CD14-positive monocyte (primary cell): ENCODE measurements at regions not wholly inside any gene's neighbourhood (a gene's known extent, or its start where the extent isn't known, plus 50 kb on each side); places are given as distances from the start of the nearest gene placed in this dataset.

Experiments used
- DNase-seq, 3 donors: peaks; one replicate each; pipeline ENCODE4 v3.0.0-alpha.2; 2011 to 2022
- H2AFZ ChIP-seq: 2 replicates; pipeline ENCODE4 v1.6.0; 2012; ENCODE audit warnings: mild to moderate bottlenecking, low read depth, low read length, inconsistent platforms; ENCODE audit not compliant: insufficient read depth, poor library complexity, severe bottlenecking
- H3K27ac ChIP-seq, 2 donors: 1 replicate in 1 of 2; 2 replicates in 1 of 2; pipeline ENCODE4 v1.5.1; 2012 to 2013; ENCODE audit warnings: low read length in 2 of 2, control low read depth in 1 of 2, inconsistent platforms in 1 of 2, low read depth in 1 of 2, mild to moderate bottlenecking in 1 of 2
- H3K27me3 ChIP-seq, 2 donors: one replicate each; pipeline versions ENCODE4 v1.6.0 to v1.6.1; 2011 to 2013; ENCODE audit warnings: low read length in 2 of 2; ENCODE audit not compliant: control insufficient read depth in 2 of 2, insufficient read depth in 2 of 2
- H3K36me3 ChIP-seq, 2 donors: replicated peaks in 1 of 2; 1 replicate in 1 of 2; 2 replicates in 1 of 2; pipeline versions ENCODE4 v1.5.1 to v1.6.1; 2012 to 2013; ENCODE audit warnings: low read length in 2 of 2, control low read depth in 1 of 2, inconsistent platforms in 1 of 2, mild to moderate bottlenecking in 1 of 2; ENCODE audit not compliant: insufficient read depth in 2 of 2, control insufficient read depth in 1 of 2
- H3K4me1 ChIP-seq, 2 donors: 1 replicate in 1 of 2; 2 replicates in 1 of 2; pipeline versions ENCODE4 v1.5.1 to v1.6.1; 2012 to 2013; ENCODE audit warnings: low read length in 2 of 2, control low read depth in 1 of 2, inconsistent platforms in 1 of 2, mild to moderate bottlenecking in 1 of 2, moderate library complexity in 1 of 2; ENCODE audit not compliant: insufficient read depth in 2 of 2, control insufficient read depth in 1 of 2
- H3K4me2 ChIP-seq: replicated peaks from 2 replicates; pipeline ENCODE3; 2012; ENCODE audit warnings: low read length, moderate library complexity, mild to moderate bottlenecking; ENCODE audit not compliant: poor library complexity, severe bottlenecking; ENCODE audit errors: extremely low read depth
- H3K4me3 ChIP-seq, 3 experiments: fragments of 200-600 bp in 1 of 3; sonication (generic) in 1 of 3; replicated peaks in 1 of 3; 1 replicate in 2 of 3; 2 replicates in 1 of 3; pipeline ENCODE4 v1.5.1; 2011 to 2013; ENCODE audit warnings: low read length in 3 of 3, mild to moderate bottlenecking in 3 of 3, control low read depth in 2 of 3, low read depth in 2 of 3, inconsistent platforms in 1 of 3, moderate library complexity in 1 of 3
- H3K79me2 ChIP-seq: 2 replicates; pipeline ENCODE4 v1.6.0; 2012; ENCODE audit warnings: mild to moderate bottlenecking, control low read depth, inconsistent platforms, low read length, moderate library complexity; ENCODE audit not compliant: insufficient read depth
- H3K9ac ChIP-seq: 2 replicates; pipeline ENCODE4 v1.6.0; 2017; ENCODE audit warnings: low read length, mild to moderate bottlenecking; ENCODE audit not compliant: insufficient read depth, poor library complexity, severe bottlenecking
- H3K9me3 ChIP-seq, 2 donors: replicated peaks in 1 of 2; 1 replicate in 1 of 2; 2 replicates in 1 of 2; pipeline versions ENCODE4 v1.5.1 to v1.6.1; 2012 to 2013; ENCODE audit warnings: low read length in 2 of 2, control low read depth in 1 of 2; ENCODE audit not compliant: control insufficient read depth in 1 of 2, insufficient read depth in 1 of 2
- H4K20me1 ChIP-seq: 2 replicates; pipeline ENCODE4 v1.6.0; 2012; ENCODE audit warnings: mild to moderate bottlenecking, low read length, control low read depth, moderate library complexity; ENCODE audit not compliant: insufficient read depth
- H3K27ac Mint-ChIP-seq, 7 donors: one replicate each; pipeline ENCODE4 v1.8.0; 2020; ENCODE audit warnings: mild to moderate bottlenecking in 7 of 7, mixed read lengths in 7 of 7, moderate library complexity in 6 of 7, inconsistent platforms in 2 of 7
- H3K27me3 Mint-ChIP-seq, 3 donors: one replicate each; pipeline ENCODE4 v1.8.0; 2021 to 2022; ENCODE audit warnings: low read depth in 3 of 3, mild to moderate bottlenecking in 3 of 3, mixed read lengths in 3 of 3, moderate library complexity in 3 of 3, inconsistent platforms in 1 of 3
- H3K36me3 Mint-ChIP-seq, 2 donors: one replicate each; pipeline ENCODE4 v1.8.0; 2020; ENCODE audit warnings: mixed read lengths in 2 of 2, inconsistent platforms in 1 of 2, mild to moderate bottlenecking in 1 of 2
- H3K4me1 Mint-ChIP-seq: one replicate; pipeline ENCODE4 v1.8.0; 2020; ENCODE audit warnings: mild to moderate bottlenecking, mixed read lengths
- H3K4me3 Mint-ChIP-seq, 2 donors: one replicate each; pipeline ENCODE4 v1.8.0; 2020; ENCODE audit warnings: mild to moderate bottlenecking in 2 of 2, mixed read lengths in 2 of 2, moderate library complexity in 1 of 2
- H3K9me3 Mint-ChIP-seq, 7 donors: one replicate each; pipeline ENCODE4 v1.8.0; 2020 to 2022; ENCODE audit warnings: mixed read lengths in 7 of 7, mild to moderate bottlenecking in 6 of 7, moderate library complexity in 6 of 7, inconsistent platforms in 2 of 7
- CTCF ChIP-seq: fragments of 200-600 bp; IDR thresholded peaks from one replicate; pipeline ENCODE4 v1.8.0; 2022; ENCODE audit warnings: antibody characterized with exemption, mild to moderate bottlenecking
- WGBS: methylation state at CpG from one replicate; pipeline ENCODE4 v1.1.5; 2013; ENCODE audit warnings: missing lambda C conversion rate; ENCODE audit not compliant: insufficient coverage; 5-methylcytosine and 5-hydroxymethylcytosine counted together
- intact Hi-C, 2 donors: fragments of 100-400 bp; cut with micrococcal nuclease; formaldehyde crosslinking; loops; one replicate each; pipeline versions ENCODE4 v1.15.0 to v1.15.1; 2023

DNA sequence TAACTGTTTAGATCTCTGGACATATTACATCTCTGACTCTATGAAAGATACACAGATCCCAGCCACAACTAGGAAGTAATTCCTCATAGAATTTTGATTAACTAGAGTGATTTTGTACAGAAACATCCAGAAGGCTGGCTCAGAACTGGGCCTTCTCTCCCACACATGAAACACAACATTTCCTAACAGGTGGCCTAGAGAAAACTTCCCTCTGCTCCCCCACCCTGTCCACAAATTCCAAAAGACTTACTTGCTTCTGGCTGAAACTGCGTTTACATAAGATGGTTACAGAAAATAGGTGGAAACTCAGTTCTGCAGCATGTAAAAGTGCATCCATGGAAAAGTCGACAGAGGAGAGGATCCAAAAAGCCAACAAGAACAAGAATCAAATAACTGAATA is 132.9 kb downstream of the FZD1 start:
- Histone ChIP-seq H2AFZ (no peak overlapping the region), H3K27me3 (no peaks in the 10 kb centered on the region), H3K4me2 (no peak overlapping the region), H3K27ac (no peak overlapping the region), H3K36me3 (no peaks in the 10 kb centered on the region), H4K20me1 (no peaks in the 10 kb centered on the region), H3K9me3 (no peaks in the 10 kb centered on the region), H3K79me2 (no peaks in the 10 kb centered on the region), H3K4me1 (no peaks in the 10 kb centered on the region), H3K4me3 (no peak overlapping the region), H3K9ac (no peak overlapping the region)
- Mint-ChIP-seq H3K9me3 (peaks cover 2 to 14% (median 7%) of the 10 kb centered on the region in 7 donors), H3K4me1 (no peaks in the 10 kb centered on the region), H3K27me3 (peaks cover 0 to 2% (median 1%) of the 10 kb centered on the region in 3 donors), H3K36me3 (no peaks in the 10 kb centered on the region), H3K27ac (no peak overlapping the region), H3K4me3 (no peak overlapping the region)
- intact Hi-C loops: no loop called here
- no peak for TF ChIP-seq CTCF
- DNase-seq: no peak
- WGBS: no CpG with 5 or more reads among the region's 2 CpGs

- DNase-seq: no peak
- Mint-ChIP-seq H3K4me1 (no peaks in the 10 kb centered on the region), H3K9me3 (peaks cover 2 to 14% (median 10%) of the 10 kb centered on the region in 7 donors), H3K27me3 (peaks cover 0 to 2% (median 1%) of the 10 kb centered on the region in 3 donors), H3K27ac (no peak overlapping the region), H3K4me3 (no peak overlapping the region), H3K36me3 (no peaks in the 10 kb centered on the region)
- H3K9ac ChIP-seq: no peak overlapping the region
- no peaks in the 10 kb centered on the region for H3K4me1 ChIP-seq
- no peak overlapping the region for H3K4me2 ChIP-seq
- no peak overlapping the region for H3K27ac ChIP-seq
- H3K36me3 ChIP-seq: no peaks in the 10 kb centered on the region
- 100% methylated on average over 2 of the region's 2 CpGs for WGBS
- H3K79me2 ChIP-seq: no peaks in the 10 kb centered on the region
- no peaks in the 10 kb centered on the region for H3K9me3 ChIP-seq
- H3K4me3 ChIP-seq: no peak overlapping the region
- H3K27me3 ChIP-seq: no peaks in the 10 kb centered on the region
- no peak for TF ChIP-seq CTCF
- no peaks in the 10 kb centered on the region for H4K20me1 ChIP-seq
- intact Hi-C loops: no loop called here
- H2AFZ ChIP-seq: no peak overlapping the region
Measured at GRCh38 chr7:91397612-91398011, 133.4 kb downstream of the FZD1 start.
